ENCODE measurements at regions not wholly inside any gene's neighbourhood (a gene's known extent, or its start where the extent isn't known, plus 50 kb on each side); places are given as distances from the start of the nearest gene placed in this dataset.
"Not testable (repeated sequence)": the region's sequence is repeated elsewhere in the genome, so short reads cannot be mapped to it uniquely, and the experiment has no call there.

- no peaks in the 10 kb centered on the region for H4K20me1 ChIP-seq (ENCODE audit: insufficient read depth, poor library complexity, severe bottlenecking)
- no peak for TF ChIP-seq EZH2 (IDR thresholded peaks at IDR 0.05; ENCODE audit: borderline replicate concordance)
- no peak for TF ChIP-seq CTCF (IDR thresholded peaks at IDR 0.05; ENCODE audit: poor library complexity)
- no peak for TF ChIP-seq EZH2phosphoT487 (IDR thresholded peaks at IDR 0.05; ENCODE audit: low read depth, severe bottlenecking, unreplicated experiment)
- H3K9me3 ChIP-seq (ENCODE audit: low read depth): peaks cover 9% of the 10 kb centered on the region
- H3K9me2 ChIP-seq (replicated peaks; ENCODE audit: insufficient read depth): no peaks in the 10 kb centered on the region
- H3K4me3 ChIP-seq: no peak overlapping the region
- no peak for DNase-seq (ENCODE audit: low spot score)
- no peaks in the 10 kb centered on the region for H3K36me3 ChIP-seq (replicated peaks; ENCODE audit: insufficient read depth, low read depth)
- WGBS (ENCODE audit: low lambda C conversion rate, missing lambda C conversion rate): 95% methylated on average over 1 of the region's 1 CpG
- no peak overlapping the region for H3K4me2 ChIP-seq
- no peaks in the 10 kb centered on the region for H3K4me1 ChIP-seq (ENCODE audit: insufficient read depth)
- no peaks in the 10 kb centered on the region for H3K79me2 ChIP-seq
- H2AFZ ChIP-seq: no peak overlapping the region
- no peaks in the 10 kb centered on the region for H3K27me3 ChIP-seq
- H3K27ac ChIP-seq: no peak overlapping the region
Measured at GRCh38 chr6:140192018-140192417, 817.6 kb upstream of the CITED2 start.

GRCh38 chr6:140189263-140189662 lies 814.8 kb upstream of the CITED2 start:
- not testable (repeated sequence) for DNase-seq (ENCODE audit: low spot score); H3K4me1 ChIP-seq (ENCODE audit: insufficient read depth); H3K27me3 ChIP-seq; H3K79me2 ChIP-seq; H3K9me2 ChIP-seq (replicated peaks; ENCODE audit: insufficient read depth); H4K20me1 ChIP-seq (ENCODE audit: insufficient read depth, poor library complexity, severe bottlenecking); H3K4me3 ChIP-seq; H3K36me3 ChIP-seq (replicated peaks; ENCODE audit: insufficient read depth, low read depth); H3K4me2 ChIP-seq; H3K9me3 ChIP-seq (ENCODE audit: low read depth); H3K27ac ChIP-seq; H2AFZ ChIP-seq
- 79% methylated on average over 1 of the region's 1 CpG for WGBS (ENCODE audit: low lambda C conversion rate, missing lambda C conversion rate)

GRCh38 chr6:140185991-140186390 lies 811.5 kb upstream of the CITED2 start:
- H3K27me3 ChIP-seq: no peaks in the 10 kb centered on the region
- no peaks in the 10 kb centered on the region for H3K36me3 ChIP-seq (replicated peaks; ENCODE audit: insufficient read depth, low read depth)
- H3K27ac ChIP-seq: no peak overlapping the region
- no peak overlapping the region for H2AFZ ChIP-seq
- H3K4me1 ChIP-seq (ENCODE audit: insufficient read depth): no peaks in the 10 kb centered on the region
- no peak overlapping the region for H3K4me3 ChIP-seq
- TF ChIP-seq EZH2phosphoT487 (IDR thresholded peaks at IDR 0.05; ENCODE audit: low read depth, severe bottlenecking, unreplicated experiment): no peak
- TF ChIP-seq EZH2 (IDR thresholded peaks at IDR 0.05; ENCODE audit: borderline replicate concordance): no peak
- TF ChIP-seq CTCF (IDR thresholded peaks at IDR 0.05; ENCODE audit: poor library complexity): no peak
- no peaks in the 10 kb centered on the region for H3K9me3 ChIP-seq (ENCODE audit: low read depth)
- no peaks in the 10 kb centered on the region for H3K79me2 ChIP-seq
- no peaks in the 10 kb centered on the region for H3K9me2 ChIP-seq (replicated peaks; ENCODE audit: insufficient read depth)
- no peak overlapping the region for H3K4me2 ChIP-seq
- no peaks in the 10 kb centered on the region for H4K20me1 ChIP-seq (ENCODE audit: insufficient read depth, poor library complexity, severe bottlenecking)
- no peak for DNase-seq (ENCODE audit: low spot score)

- Histone ChIP-seq H2AFZ (no peak overlapping the region), H3K36me3 (replicated peaks; ENCODE audit: insufficient read depth, low read depth) (no peaks in the 10 kb centered on the region), H3K79me2 (no peaks in the 10 kb centered on the region), H3K4me2 (no peak overlapping the region), H3K9me2 (replicated peaks; ENCODE audit: insufficient read depth) (no peaks in the 10 kb centered on the region), H3K27ac (no peak overlapping the region), H3K27me3 (no peaks in the 10 kb centered on the region), H3K9me3 (ENCODE audit: low read depth) (no peaks in the 10 kb centered on the region), H3K4me3 (no peak overlapping the region), H4K20me1 (ENCODE audit: insufficient read depth, poor library complexity, severe bottlenecking) (no peaks in the 10 kb centered on the region), H3K4me1 (ENCODE audit: insufficient read depth) (no peaks in the 10 kb centered on the region)
- DNase-seq (ENCODE audit: low spot score): no peak
- TF ChIP-seq EZH2 (IDR thresholded peaks at IDR 0.05; ENCODE audit: borderline replicate concordance) (no peak), EZH2phosphoT487 (IDR thresholded peaks at IDR 0.05; ENCODE audit: low read depth, severe bottlenecking, unreplicated experiment) (no peak), CTCF (IDR thresholded peaks at IDR 0.05; ENCODE audit: poor library complexity) (no peak)
Measured at GRCh38 chr6:140183881-140184280, 809.4 kb upstream of the CITED2 start.

Data from hepatocyte (in vitro differentiated cells).